ENCODE measurements at regions not wholly inside any gene's neighbourhood (a gene's known extent, or its start where the extent isn't known, plus 50 kb on each side); places are given as distances from the start of the nearest gene placed in this dataset.

DNA sequence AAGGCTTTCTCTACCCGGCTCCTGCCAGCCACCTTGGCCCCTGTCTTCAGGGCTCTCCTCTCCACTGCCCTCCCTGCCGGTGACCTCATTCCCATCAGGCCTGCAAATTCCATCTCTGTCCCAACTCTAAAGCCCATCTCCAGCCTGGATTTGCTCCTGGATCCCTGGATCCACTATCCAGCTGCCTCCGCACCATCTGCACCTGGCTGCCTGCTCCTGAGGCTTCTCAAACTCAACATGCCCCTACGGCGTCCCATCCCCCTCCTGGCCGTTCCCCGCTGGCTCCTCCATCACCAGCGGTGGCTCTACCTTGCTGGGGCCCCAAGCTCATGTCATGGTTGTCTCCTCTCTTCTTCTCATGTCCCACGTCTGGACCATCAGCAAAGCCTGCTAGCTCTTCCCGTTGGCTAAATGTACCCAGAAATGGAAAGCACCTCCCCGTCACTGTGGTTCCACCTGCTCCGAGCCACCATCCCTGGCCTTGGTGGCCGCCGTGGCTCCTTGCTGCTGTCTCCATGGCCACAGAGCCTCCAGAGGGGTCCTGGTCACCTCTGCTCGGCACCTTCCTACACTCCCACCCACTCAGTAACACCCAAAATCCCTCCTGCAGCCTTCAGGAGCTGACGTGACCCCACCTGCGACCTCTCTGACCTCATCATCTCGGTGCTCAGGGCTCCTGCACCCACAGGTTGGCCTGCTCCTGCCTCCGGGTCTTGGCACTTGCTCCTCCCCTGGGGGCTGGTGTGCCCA is 58.5 kb downstream of the ADRA2C start:
- Histone ChIP-seq H3K36me3 (ENCODE audit: insufficient read depth, low read length) (no peaks in the 10 kb centered on the region), H2AFZ (ENCODE audit: low read length) (no peak overlapping the region), H3K9me2 (ENCODE audit: insufficient read depth, low read length) (no peaks in the 10 kb centered on the region), H3K27ac (ENCODE audit: low read depth, low read length, poor library complexity, severe bottlenecking) (no peak overlapping the region), H4K20me1 (ENCODE audit: insufficient read depth, low read length) (no peaks in the 10 kb centered on the region), H3K9me3 (ENCODE audit: low read length) (no peaks in the 10 kb centered on the region), H3K4me1 (ENCODE audit: insufficient read depth, low read length, poor library complexity, severe bottlenecking) (no peaks in the 10 kb centered on the region), H3K79me2 (ENCODE audit: insufficient read depth, low read depth, low read length) (no peaks in the 10 kb centered on the region), H3K4me2 (ENCODE audit: low read length) (no peak overlapping the region), H3K4me3 (ENCODE audit: low read depth, low read length, poor library complexity, severe bottlenecking) (no peak overlapping the region)
- intact Hi-C loops (cut with micrococcal nuclease; ENCODE audit: unreplicated experiment), result no loop called here
- ChIA-PET POLR2A (no interaction called here), CTCF (ENCODE audit: unreplicated experiment) (no interaction called here)
- no TSS peak for BruUV-seq (replicated peaks)
- no peak for TF ChIP-seq EZH2phosphoT487 (IDR thresholded peaks at IDR 0.05; ENCODE audit: borderline replicate concordance, low read depth, low read length)
- TF ChIP-seq, protein P1, sequence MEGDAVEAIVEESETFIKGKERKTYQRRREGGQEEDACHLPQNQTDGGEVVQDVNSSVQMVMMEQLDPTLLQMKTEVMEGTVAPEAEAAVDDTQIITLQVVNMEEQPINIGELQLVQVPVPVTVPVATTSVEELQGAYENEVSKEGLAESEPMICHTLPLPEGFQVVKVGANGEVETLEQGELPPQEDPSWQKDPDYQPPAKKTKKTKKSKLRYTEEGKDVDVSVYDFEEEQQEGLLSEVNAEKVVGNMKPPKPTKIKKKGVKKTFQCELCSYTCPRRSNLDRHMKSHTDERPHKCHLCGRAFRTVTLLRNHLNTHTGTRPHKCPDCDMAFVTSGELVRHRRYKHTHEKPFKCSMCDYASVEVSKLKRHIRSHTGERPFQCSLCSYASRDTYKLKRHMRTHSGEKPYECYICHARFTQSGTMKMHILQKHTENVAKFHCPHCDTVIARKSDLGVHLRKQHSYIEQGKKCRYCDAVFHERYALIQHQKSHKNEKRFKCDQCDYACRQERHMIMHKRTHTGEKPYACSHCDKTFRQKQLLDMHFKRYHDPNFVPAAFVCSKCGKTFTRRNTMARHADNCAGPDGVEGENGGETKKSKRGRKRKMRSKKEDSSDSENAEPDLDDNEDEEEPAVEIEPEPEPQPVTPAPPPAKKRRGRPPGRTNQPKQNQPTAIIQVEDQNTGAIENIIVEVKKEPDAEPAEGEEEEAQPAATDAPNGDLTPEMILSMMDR (conservative IDR thresholded peaks at IDR 0.05; ENCODE audit: low read length), result no peak
- no peak for DNase-seq (ENCODE audit: low spot score)

DNA sequence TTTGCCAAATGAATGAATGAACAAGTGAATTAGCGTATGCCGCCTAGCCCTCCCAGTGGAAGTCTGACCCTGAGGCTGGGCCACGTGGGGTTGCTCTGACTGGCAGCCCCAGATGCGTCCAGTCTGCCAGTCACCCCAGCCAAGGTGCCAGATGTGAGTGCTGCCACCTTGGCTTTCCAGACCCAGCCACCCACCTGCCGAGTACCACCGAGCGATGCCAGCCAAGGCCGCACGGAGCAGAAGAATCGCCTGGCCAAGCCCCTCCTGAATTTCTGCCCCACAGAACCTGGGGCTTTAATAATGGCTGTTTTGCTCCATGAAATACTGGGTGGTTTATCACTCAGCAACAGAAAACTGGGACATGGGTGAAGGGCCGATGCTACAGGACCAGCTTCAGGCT is 59.3 kb downstream of the ADRA2C start:
- CTCF ChIA-PET (ENCODE audit: unreplicated experiment), result no interaction called here
- Histone ChIP-seq H3K4me2 (ENCODE audit: low read length) (no peak overlapping the region), H2AFZ (ENCODE audit: low read length) (no peak overlapping the region), H3K4me3 (ENCODE audit: low read depth, low read length, poor library complexity, severe bottlenecking) (no peak overlapping the region), H3K9me2 (ENCODE audit: insufficient read depth, low read length) (no peaks in the 10 kb centered on the region), H3K27ac (ENCODE audit: low read depth, low read length, poor library complexity, severe bottlenecking) (no peak overlapping the region), H3K4me1 (ENCODE audit: insufficient read depth, low read length, poor library complexity, severe bottlenecking) (no peaks in the 10 kb centered on the region), H3K36me3 (ENCODE audit: insufficient read depth, low read length) (no peaks in the 10 kb centered on the region), H4K20me1 (ENCODE audit: insufficient read depth, low read length) (no peaks in the 10 kb centered on the region), H3K79me2 (ENCODE audit: insufficient read depth, low read depth, low read length) (no peaks in the 10 kb centered on the region), H3K9me3 (ENCODE audit: low read length) (no peaks in the 10 kb centered on the region)
- POLR2A ChIA-PET, result no interaction called here
- no peak for DNase-seq (ENCODE audit: low spot score)
- intact Hi-C loops (cut with micrococcal nuclease; ENCODE audit: unreplicated experiment), result no loop called here
- TF ChIP-seq, protein P1 (conservative IDR thresholded peaks at IDR 0.05; ENCODE audit: low read length), result no peak
- no peak for TF ChIP-seq EZH2phosphoT487 (IDR thresholded peaks at IDR 0.05; ENCODE audit: borderline replicate concordance, low read depth, low read length)
- no TSS peak for BruUV-seq (replicated peaks)

Measured in OCI-LY7 (cell line).